SK-N-SH treated with all-trans-retinoic acid at 6 μM for 48 hours (cell line): ENCODE measurements at regions not wholly inside any gene's neighbourhood (a gene's known extent, or its start where the extent isn't known, plus 50 kb on each side); places are given as distances from the start of the nearest gene placed in this dataset.

Experiments
- ATAC-seq: fragments of 200-7000 bp; cut with Tn5 transposase; 3 replicates; pipeline ENCODE4 v1.9.1; 2020; ENCODE audit warnings: mild to moderate bottlenecking, moderate library complexity
- CSDC2 ChIP-seq: fragments of 250-450 bp; sonication (Bioruptor Pico); IDR thresholded peaks from 2 replicates; pipeline ENCODE4 v1.5.0; 2020; ENCODE audit warnings: mild to moderate bottlenecking, moderate library complexity
- CSRNP3 ChIP-seq: fragments of 250-450 bp; sonication (Bioruptor Pico); IDR thresholded peaks from 2 replicates; pipeline ENCODE4 v1.5.1; 2021; ENCODE audit warnings: mild to moderate bottlenecking, moderate library complexity
- ESRRG ChIP-seq: fragments of 250-450 bp; sonication (Bioruptor Pico); IDR thresholded peaks from 2 replicates; pipeline ENCODE4 v1.6.1; 2021; ENCODE audit warnings: mild to moderate bottlenecking
- GLIS3 ChIP-seq: fragments of 250-450 bp; sonication (Bioruptor Pico); IDR thresholded peaks from 2 replicates; pipeline ENCODE4 v1.5.0; 2020; ENCODE audit warnings: mild to moderate bottlenecking, moderate library complexity
- PATZ1 ChIP-seq: fragments of 250-450 bp; sonication (Bioruptor Pico); IDR thresholded peaks from 2 replicates; pipeline ENCODE4 v1.8.0; 2020; ENCODE audit warnings: mild to moderate bottlenecking, moderate library complexity, borderline replicate concordance
- POU6F1 ChIP-seq: fragments of 250-450 bp; sonication (Bioruptor Pico); IDR thresholded peaks from 2 replicates; pipeline ENCODE4 v1.8.0; 2021; ENCODE audit warnings: low read depth, mild to moderate bottlenecking, moderate library complexity, borderline replicate concordance
- PPARA ChIP-seq: fragments of 250-450 bp; sonication (Bioruptor Pico); IDR thresholded peaks from 2 replicates; pipeline ENCODE4 v1.5.0; 2020; ENCODE audit warnings: mild to moderate bottlenecking, borderline replicate concordance
- RARB ChIP-seq: fragments of 250-450 bp; sonication (Bioruptor Pico); IDR thresholded peaks from 2 replicates; pipeline ENCODE4 v1.8.0; 2021; ENCODE audit warnings: mild to moderate bottlenecking, moderate library complexity
- TCF4 ChIP-seq: fragments of 250-450 bp; sonication (Bioruptor Pico); IDR thresholded peaks from 2 replicates; pipeline ENCODE4 v1.8.0; 2021; ENCODE audit warnings: mild to moderate bottlenecking, moderate library complexity, borderline replicate concordance
- TOX ChIP-seq: fragments of 250-450 bp; sonication (Bioruptor Pico); IDR thresholded peaks from 2 replicates; pipeline ENCODE4 v1.8.0; 2021; ENCODE audit warnings: mild to moderate bottlenecking, moderate library complexity, borderline replicate concordance
- TSHZ2 ChIP-seq: fragments of 250-450 bp; sonication (Bioruptor Pico); IDR thresholded peaks from 2 replicates; pipeline ENCODE4 v1.5.0; 2020; ENCODE audit warnings: mild to moderate bottlenecking, moderate library complexity
- ZC3H10 ChIP-seq: fragments of 250-450 bp; sonication (Bioruptor Pico); IDR thresholded peaks from 2 replicates; pipeline ENCODE4 v1.5.1; 2021; ENCODE audit warnings: mild to moderate bottlenecking, moderate library complexity
- ZFP3 ChIP-seq: fragments of 250-450 bp; sonication (Bioruptor Pico); IDR thresholded peaks from 2 replicates; pipeline ENCODE4 v1.5.0; 2020; ENCODE audit warnings: mild to moderate bottlenecking, moderate library complexity
- ZNF565 ChIP-seq: fragments of 450-650 bp; formaldehyde crosslinking; conservative IDR thresholded peaks from 2 replicates; pipeline ENCODE4 v1.5.0; 2020; ENCODE audit warnings: low read depth, mild to moderate bottlenecking, moderate library complexity
- ZNF70 ChIP-seq: fragments of 450-650 bp; formaldehyde crosslinking; IDR thresholded peaks from 2 replicates; pipeline ENCODE4 v1.5.0; 2020; ENCODE audit warnings: mild to moderate bottlenecking, moderate library complexity
- ZNF8 ChIP-seq: fragments of 450-650 bp; formaldehyde crosslinking; IDR thresholded peaks from 2 replicates; pipeline ENCODE4 v1.5.0; 2020; ENCODE audit warnings: mild to moderate bottlenecking, moderate library complexity

- no peak for ATAC-seq
Measured at GRCh38 chr15:85943151-85943550, 136.5 kb upstream of the AGBL1 start.

GRCh38 chr15:85943791-85944190 lies 135.9 kb upstream of the AGBL1 start:
- ATAC-seq: no peak
- TF ChIP-seq ESRRG (CRISPR knock-in tag): no peak
- TF ChIP-seq ZFP3 (CRISPR knock-in tag): no peak
- no peak for TF ChIP-seq CSRNP3 (CRISPR knock-in tag)
- TF ChIP-seq GLIS3 (CRISPR knock-in tag): no peak
- no peak for TF ChIP-seq RARB (CRISPR knock-in tag)
- TF ChIP-seq ZNF565: no peak
- TF ChIP-seq TOX (CRISPR knock-in tag): no peak
- no peak for TF ChIP-seq ZC3H10
- TF ChIP-seq ZNF70: no peak
- no peak for TF ChIP-seq TCF4 (CRISPR knock-in tag)
- TF ChIP-seq CSDC2 (CRISPR knock-in tag): no peak
- TF ChIP-seq POU6F1 (CRISPR knock-in tag): no peak
- TF ChIP-seq PATZ1 (CRISPR knock-in tag): no peak

More at GRCh38 chr15:85943151-85943550, 136.5 kb upstream of the AGBL1 start:
- TF ChIP-seq POU6F1 (CRISPR knock-in tag) (no peak), ZNF70 (no peak), PPARA (CRISPR knock-in tag) (no peak), PATZ1 (CRISPR knock-in tag) (no peak), GLIS3 (CRISPR knock-in tag) (no peak), ZNF565 (no peak), ZNF8 (CRISPR knock-in tag) (no peak), TSHZ2 (CRISPR knock-in tag) (no peak), CSRNP3 (CRISPR knock-in tag) (no peak), TCF4 (CRISPR knock-in tag) (no peak)
